ENCODE measurements at regions not wholly inside any gene's neighbourhood (a gene's known extent, or its start where the extent isn't known, plus 50 kb on each side); places are given as distances from the start of the nearest gene placed in this dataset.

- no peak for TF ChIP-seq CTCF (IDR thresholded peaks at IDR 0.05 in 8 of 11, conservative IDR thresholded peaks at IDR 0.05 in 3 of 11)
- TF ChIP-seq POLR2A (IDR thresholded peaks at IDR 0.05), result no peak
- no peak for TF ChIP-seq POLR2AphosphoS5 (IDR thresholded peaks at IDR 0.05)
These were observed 209.5 kb upstream of the POU3F1 start for GRCh38 chr1:38256072-38256471.

Data from spleen (tissue), 7 donors.